ENCODE measurements at regions not wholly inside any gene's neighbourhood (a gene's known extent, or its start where the extent isn't known, plus 50 kb on each side); places are given as distances from the start of the nearest gene placed in this dataset.

DNA sequence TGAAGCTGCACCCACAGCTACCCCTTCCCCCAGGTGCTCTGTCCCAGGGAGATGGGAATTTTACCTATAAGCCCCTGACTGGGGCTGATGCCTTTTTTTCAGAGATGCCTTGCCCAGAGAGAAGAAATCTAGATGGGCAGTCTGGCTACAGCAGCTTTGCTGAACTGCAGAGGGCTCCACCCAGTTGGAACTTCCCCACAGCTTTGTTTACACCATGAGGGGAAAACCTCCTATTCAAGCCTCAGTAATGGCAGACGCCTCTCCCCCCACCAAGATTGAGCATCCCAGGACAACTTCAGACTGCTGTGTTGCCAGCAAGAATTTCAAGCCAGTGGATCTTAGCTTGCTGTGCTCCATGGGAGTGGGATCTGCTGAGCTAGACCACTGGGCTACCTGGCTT is 122.6 kb upstream of the MOCS1 start:
- no peak for DNase-seq

DNA sequence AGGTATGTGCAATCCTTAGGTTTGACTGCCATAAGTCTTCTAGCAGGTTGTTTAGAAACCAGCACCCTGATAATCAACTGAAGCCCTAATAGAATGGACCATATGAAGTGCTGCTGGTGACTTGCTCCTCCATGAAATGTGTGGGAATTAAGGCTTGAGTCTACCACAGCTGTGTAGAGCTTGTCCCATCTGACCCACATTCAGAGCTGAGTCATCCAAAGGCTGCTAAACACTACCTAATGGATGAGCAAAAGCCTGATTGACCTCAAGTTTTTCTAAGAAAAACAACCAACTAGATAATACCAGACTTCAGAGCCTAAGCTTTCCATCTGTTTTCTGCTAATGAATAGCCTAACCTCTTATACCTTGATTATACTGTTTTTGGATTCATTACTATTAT is 120.3 kb upstream of the MOCS1 start:
- DNase-seq, result no peak

DNA sequence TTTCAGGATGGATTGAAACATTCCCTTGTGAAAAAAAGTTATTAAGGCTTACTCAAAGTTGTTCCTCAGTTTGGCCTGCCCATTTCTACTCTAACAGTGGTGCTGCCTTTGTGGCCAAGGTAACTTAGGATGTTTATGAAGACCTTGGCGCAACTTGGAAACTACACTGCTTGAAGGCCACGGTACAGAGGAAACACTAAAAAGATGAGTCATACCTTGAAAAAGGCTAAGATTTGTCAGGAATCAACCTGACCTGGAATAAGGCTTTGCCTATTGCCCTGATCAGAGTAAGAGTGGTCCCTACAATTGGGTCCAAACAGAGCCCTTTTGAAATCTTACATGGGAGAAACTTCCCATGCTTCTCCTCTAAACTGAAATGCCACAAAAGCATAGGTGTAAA is 119.9 kb upstream of the MOCS1 start:
- DNase-seq, result no peak

DNA sequence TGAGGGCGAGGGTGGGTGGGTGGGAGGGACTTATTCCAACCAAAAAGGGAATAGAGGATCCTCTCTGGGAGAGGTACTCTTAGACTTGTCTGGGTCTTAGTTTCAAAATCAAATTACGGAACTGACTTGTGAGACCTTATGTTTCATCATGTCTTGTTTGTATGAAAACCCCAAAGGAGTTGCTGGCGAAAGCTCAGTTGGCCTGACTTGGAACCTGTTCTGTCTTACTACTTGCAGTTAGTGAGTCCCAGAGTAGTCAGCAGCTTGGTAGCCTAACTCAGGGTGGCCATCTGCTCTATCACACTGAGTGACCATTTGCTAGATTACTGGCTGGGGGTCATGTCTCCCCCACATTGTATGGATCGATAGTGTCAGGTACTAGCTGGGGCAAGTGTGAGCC is 114.9 kb upstream of the MOCS1 start:
- DNase-seq, result no peak

DNA sequence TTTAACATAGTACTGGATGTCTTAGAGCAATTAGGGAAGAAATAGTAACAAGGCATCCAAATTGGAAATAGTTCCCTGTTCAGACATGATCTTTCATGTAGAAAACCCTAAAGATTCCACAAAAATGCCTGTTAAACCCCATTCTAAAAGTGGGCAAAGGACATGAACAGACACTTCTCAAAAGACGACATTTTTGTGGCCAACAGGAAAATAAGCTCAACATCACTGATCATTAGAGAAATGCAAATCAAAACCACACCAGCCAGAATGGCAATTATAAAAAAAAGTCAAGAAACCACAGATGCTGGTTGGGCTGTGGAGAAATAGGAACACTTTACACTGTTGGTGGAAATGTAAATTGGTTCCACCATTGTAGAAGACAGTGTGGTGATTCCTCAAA is 109.9 kb upstream of the MOCS1 start:
- no peak for DNase-seq

DNA sequence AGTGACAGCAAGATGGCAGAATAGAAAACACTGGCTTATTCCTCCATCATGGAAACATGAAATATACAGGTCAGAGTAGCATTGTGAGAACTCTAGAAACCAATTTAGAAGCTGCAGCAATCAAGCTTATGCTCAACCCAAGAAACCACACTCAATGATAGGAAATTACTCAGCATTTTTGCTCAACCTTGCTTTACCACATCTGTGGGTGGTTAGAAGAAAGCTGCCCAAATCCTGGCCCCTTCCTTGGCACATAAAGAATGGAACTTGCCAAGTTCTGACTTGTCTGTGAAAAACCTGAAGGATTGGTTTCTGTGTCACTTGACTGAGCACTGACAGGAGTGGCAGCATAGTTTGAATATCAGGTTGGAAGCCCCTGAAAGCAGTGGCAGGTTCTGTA is 108.0 kb upstream of the MOCS1 start:
- no peak for DNase-seq

DNA sequence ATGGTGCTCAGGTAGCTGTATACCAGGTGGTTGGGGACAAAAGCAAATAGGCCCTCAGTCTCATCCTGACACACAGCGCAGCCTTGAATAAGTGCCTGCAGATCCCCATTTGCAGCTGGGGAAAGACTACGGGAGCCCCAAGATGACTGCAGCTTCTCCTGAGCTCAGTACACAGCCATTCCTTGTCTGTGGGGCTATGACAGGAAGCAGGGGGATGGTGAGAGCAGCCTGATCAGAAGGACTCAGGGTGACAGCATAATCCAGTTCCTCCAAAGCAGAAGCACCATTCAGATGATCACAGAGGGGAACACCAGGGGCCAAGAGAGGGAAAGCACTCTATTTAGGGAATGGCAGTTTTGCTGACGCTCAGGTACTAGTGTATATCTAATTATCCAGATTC is 104.8 kb upstream of the MOCS1 start:
- DNase-seq, result no peak

DNA sequence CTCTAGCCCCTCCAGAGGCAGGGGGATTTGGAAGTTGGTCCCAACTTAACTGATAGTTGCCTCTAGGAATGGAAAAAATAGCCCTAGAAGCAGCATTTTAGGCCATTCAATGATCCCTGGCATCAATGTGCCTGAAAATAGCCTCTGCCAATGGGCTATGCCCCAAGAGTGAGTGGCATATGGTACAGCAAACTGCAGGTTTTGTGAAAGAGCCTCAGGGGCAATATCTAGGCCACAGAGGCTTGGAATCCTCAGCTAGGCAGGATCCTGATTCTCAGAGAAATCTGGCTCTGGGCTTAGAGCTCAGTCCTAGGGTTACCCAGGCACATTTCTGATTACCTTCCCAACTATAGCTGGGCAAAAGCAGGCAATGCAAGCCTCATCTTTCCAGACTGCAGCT is 104.4 kb upstream of the MOCS1 start:
- no peak for DNase-seq

DNA sequence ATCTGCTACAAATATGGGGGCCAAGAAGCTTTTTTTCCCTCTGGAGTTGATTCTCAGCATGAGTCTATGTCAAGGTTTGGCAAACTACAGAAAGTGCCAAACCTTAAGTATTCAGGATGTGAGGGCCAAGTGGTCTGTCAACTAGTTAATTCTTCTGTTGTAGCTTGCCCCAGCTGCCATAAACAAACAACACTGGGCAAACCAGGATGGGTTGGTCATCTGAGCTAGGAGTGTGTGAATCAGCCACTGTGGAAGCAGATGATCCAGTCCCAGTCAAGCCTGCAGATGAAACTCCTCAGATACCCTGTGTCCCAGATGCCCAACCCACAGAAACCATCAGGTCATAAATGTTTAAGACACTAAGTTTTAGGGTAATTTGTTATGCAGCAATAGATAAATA is 103.0 kb upstream of the MOCS1 start:
- no peak for DNase-seq

DNA sequence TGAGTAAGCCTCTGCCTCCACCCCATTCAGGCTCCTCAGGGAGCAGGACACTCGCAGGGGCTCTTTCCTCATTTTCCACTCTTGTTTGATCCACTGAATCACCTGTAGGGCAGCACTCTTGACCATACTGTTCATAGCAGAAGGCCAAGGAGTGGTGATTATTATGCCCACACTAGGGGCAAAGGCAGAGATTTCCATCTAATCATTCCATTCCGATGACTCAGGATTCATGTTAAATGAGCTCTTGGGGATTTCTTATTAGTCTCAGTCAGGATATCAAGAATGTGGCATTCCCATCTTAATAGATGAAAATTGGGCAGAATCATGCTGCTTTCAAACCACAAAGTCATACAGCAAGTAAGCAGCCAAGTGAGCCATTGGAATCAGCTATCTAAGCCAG is 101.9 kb upstream of the MOCS1 start:
- DNase-seq, result no peak

DNA sequence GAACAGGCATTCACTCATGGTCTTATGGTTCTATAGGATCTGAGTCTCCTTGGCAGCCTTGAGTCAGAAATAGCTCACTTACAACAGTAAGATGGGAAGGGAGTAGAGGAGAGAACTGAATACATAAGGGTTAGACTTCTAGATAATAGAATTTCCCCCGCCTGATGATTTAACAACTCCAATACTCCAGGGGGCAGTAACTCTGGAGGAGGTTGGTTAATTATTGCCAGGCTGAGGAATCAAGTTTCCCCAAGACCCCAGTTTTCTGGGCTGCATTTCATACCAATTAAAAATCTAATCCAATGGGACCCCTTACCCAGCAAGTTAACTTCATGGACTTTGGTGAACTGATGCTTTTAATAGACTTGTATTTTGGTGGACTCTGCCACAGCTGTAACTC is 94.2 kb upstream of the MOCS1 start:
- no peak for DNase-seq

DNA sequence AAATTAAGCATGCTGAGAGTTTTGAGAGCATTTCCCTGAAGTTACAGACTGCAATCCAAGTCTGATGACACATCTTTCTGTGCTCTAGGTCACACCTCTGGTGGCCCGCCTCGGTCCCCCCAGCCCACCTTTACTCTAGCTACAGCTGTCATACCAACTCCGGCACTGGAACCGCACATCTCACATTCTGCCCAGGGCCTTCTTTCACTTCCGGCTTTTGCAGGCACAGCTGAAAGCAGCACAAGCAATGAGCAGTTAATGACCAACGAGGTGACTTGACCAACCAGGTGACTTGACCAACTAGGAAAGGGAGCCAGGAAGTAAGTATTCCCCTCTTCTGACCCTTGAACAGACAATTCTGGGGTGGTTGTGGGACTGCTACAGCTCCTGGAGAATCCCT is 88.6 kb upstream of the MOCS1 start:
- DNase-seq, result no peak

DNA sequence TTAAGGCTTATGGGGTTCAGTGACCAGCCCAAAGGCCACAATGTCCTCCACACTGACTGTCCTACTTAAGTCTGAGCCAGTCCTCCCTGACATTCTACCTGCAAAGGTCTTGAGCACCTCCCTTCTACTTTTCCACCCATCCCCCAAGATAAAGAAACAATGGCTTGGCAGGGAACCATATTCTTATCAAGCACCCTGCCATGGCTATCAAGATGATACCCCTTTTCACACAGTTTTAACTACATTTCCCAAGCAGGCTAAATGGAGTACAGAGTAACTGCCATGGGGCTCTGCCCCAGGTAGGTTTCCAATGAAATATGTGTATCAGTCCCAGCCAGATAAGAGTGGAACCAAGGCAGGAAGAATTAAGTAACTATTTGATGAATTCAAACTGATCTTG is 85.9 kb upstream of the MOCS1 start:
- DNase-seq, result no peak

DNA sequence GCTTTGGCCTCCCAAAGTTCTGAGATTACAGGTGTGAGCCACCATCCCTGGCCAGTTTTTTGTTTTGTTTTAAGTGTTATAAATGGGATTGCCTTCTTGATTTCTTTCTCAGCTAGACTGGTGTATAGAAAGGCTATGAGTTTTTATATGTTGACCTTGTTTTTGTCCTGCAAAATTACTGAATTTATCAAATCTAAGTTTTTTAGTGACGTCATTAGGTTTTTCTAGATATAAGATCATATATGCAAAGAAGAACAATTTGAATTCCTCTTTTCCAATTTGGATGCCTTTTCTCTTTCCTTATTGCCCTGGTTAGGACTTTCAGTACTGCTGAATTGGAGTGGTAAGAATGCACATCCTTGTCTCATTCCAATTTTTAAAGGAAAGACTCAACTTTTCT is 81.3 kb upstream of the MOCS1 start:
- DNase-seq, result no peak

DNA sequence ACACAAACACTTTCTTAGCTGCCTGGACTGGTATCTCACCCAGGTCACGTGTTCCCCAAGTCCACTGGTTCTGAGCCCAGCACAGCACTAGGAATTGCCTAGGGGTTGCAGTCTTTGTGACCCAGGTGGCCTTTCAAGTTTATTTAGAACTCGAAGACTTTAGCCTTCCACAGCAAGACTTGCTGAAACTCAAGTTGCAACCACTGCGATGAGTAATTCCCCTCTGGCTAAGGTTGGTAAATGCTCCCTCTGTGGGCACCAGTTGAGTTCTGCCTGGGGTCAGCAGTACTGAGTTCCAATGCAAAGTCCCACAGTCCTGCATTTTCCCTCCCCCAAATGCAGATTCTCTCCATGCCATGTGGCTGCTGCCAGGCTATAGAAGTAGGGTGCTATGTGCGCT is 77.6 kb upstream of the MOCS1 start:
- DNase-seq, result no peak

DNA sequence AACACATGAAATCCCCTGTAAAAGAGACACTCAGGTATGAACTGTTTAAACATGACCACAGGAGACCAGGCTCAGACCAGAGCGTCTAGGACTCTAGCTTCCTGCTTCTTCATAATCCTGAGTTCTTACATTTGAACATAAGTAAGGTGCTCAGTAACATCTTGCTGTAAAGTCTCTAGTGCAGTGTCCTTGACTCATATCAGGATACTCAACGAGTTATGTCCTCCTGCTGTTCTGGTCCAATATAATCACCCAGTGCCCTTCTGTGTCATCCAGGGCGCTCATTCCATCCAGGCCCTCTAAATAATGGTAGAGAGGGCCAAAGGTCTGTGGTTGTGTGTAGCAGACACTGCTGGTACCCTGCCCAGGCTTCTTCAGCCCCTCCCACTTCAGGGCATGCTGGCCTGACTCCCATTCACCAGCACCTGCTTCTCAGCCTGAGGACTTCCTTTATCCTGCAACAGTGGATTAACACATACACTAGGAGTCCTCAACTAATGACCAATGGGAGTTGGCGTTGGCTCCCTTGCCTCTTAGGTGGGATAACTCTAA is 66.8 kb upstream of the MOCS1 start:
- no peak for DNase-seq

DNA sequence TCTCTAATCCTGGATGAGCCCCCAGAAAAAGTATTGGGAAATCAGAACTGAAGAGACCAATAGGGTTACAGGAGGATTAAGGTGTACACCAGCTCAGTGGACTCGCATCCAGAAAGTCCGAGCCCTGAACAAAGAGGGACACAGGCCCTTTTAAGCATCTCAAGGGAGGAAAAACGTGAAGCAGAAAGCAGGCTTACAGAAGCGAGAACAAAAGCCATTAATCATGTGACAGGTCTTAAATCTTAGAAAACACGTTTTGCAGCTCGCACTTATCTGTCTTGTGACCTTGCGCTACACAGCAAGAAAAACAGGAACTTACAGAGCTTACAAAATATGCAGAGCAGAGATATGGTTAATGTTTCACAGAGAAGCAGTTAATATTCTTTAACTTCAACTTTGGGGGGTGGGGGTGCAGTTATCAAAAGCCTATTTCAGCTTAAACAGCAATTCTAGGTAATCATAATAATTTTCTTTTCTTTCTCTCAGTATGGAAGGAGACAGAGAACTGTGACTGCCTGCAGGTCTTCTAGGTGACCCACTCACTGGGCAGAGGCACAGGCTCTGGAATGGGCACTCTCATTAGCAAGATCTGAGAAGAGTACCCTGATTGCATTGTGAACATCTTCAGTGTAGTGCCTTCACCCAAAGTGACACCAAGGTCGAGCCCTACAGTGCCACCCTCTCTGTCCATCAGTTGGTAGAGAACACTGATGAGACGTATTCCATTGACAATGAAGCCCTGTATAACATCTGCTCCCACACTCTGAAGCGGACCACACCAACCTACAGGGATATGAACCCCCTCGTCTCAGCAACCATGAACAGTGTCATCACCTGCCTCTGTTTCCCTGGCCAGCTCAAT is 65.0 kb upstream of the MOCS1 start:
- no peak for DNase-seq

DNA sequence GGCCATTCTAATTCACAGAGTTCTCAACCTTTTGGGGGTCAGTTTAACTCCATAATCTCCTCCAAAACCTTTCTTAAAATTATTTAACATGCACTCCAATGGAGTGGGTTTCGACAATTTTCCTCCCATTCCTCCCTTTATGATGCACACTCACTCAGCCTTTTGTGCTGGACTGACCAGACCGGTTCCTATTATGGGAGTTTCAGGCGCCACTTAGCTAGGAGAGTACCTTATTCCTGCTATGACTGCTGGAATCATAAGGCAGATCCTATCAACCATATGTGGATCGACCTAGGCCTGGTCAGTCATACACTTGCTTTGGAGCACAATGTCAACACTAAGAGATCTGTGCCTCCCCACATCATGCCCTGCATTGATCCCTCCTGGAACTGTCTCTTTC is 63.9 kb upstream of the MOCS1 start:
- no peak for DNase-seq

DNA sequence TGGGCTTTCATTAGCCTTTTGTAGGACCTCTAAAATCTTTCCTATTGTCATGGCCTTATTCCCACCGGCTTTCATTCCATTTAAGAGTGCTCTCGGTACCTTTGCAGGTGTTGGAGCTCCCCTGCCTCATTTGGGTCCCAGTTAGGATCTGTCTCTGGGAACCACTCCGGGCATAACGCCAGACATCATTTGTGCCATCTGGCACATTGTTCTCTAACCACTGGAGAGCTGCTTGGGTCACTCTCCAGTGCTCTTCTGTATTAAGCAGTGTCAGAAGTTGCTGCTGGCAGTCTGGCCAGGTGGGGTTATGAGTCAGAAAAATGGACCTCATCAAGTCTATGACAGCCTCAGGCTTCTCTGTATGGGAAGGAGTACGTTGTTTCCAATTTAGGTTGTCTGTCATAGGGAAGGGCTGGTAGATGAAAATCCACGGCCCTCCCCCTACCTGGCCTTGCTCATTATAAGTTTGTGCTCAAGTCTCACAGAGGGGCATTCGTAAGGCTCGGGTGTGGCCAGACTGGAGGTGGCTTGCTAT is 62.9 kb upstream of the MOCS1 start:
- no peak for DNase-seq

DNA sequence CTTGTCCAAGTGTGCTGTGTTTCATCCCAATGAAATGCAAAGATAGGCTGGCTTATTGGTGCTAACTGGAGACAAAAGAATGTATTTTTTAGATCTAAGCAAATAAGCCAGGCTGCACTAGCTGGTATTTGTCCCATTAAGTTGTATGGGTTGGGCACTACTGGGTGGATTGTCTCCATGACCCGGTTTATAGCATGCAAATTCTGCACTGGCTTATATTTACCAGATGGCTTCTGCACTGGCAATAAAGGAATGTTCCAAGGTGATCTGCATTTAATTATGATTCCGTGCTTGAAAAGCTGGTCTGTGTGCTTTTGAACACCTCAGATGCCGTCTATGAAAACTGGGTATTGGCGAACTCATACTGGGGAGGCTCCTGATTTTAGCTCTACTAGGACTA is 61.4 kb upstream of the MOCS1 start:
- DNase-seq, result peak; percentile 95

DNA sequence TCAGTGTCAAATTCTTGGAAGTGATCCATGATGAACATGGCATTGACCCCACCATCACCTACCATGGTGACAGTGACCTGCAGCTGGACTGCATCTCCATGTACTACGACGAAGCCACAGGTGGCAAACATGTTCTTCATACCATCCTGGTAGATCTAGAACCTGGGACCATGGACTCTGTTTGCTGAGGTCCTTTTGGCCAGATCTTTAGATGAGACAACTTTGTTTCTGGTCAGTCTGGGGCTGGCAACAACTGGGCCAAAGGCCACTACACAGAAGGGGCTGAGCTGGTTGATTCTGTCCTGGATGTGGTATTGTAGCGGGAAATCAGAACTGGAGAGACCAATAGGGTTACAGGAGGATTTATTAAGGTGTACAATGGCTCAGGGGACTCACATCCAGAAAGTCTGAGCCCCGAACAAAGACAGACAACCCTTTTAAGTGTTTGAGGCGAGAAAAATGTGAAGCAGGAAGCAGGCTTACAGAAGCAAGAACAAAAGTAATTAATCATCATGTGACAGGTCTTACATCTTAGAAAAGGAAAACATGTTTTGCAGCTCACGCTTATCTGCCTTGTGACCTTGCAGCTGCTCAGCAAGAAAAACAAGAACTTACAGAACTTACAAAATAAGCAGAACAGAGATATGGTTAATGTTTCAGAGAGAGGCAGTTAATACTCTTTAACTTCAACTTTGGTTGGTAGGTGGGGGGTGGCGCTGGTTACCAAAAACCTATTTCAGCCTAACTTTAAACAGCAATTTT is 58.8 kb upstream of the MOCS1 start:
- no peak for DNase-seq
